CD4-positive, alpha-beta T cell (primary cell): ENCODE measurements at regions not wholly inside any gene's neighbourhood (a gene's known extent, or its start where the extent isn't known, plus 50 kb on each side); places are given as distances from the start of the nearest gene placed in this dataset.

Experiments used
- ATAC-seq: fragments of 200-7000 bp; cut with Tn5 transposase; one replicate; pipeline ENCODE4 v1.10.0; 2022; ENCODE audit warnings: mild to moderate bottlenecking; ENCODE audit not compliant: poor library complexity
- CTCF ChIA-PET: fragments of 350-600 bp; sonication (Branson Sonifier 250); formaldehyde crosslinking; loops from one replicate; lab custom pipeline; 2021; ENCODE audit warnings: antibody characterized with exemption, inconsistent platforms; lab: Charles Lee
- POLR2A ChIA-PET: fragments of 350-600 bp; sonication (Branson Sonifier 250); formaldehyde crosslinking; loops from one replicate; lab custom pipeline; 2021; ENCODE audit warnings: antibody characterized with exemption, inconsistent platforms; lab: Charles Lee
- DNase-seq, 14 experiments: peaks; one replicate each; pipeline ENCODE4 v3.0.0-alpha.2; 2013 to 2020; ENCODE audit warnings: mixed read lengths in 2 of 14
- H3K27ac ChIP-seq, 2 donors: one replicate each; pipeline versions ENCODE4 v1.5.1 to v1.7.0; 2013; ENCODE audit warnings: low read length in 2 of 2, low read depth in 1 of 2, mild to moderate bottlenecking in 1 of 2
- H3K27me3 ChIP-seq, 2 experiments: 1 replicate in 1 of 2; 2 replicates in 1 of 2; pipeline versions ENCODE4 v1.6.1 to v1.7.0; 2013; ENCODE audit warnings: low read length in 2 of 2, control low read depth in 1 of 2, mild to moderate bottlenecking in 1 of 2, moderate library complexity in 1 of 2; ENCODE audit not compliant: insufficient read depth in 2 of 2, control insufficient read depth in 1 of 2
- H3K36me3 ChIP-seq: one replicate; pipeline ENCODE4 v1.6.1; 2013; ENCODE audit warnings: low read length, control low read depth; ENCODE audit not compliant: insufficient read depth
- H3K4me1 ChIP-seq: one replicate; pipeline ENCODE4 v1.6.1; 2013; ENCODE audit warnings: low read length, control low read depth; ENCODE audit not compliant: insufficient read depth
- H3K4me3 ChIP-seq: one replicate; pipeline ENCODE4 v1.5.1; 2013; ENCODE audit warnings: mild to moderate bottlenecking, low read length, moderate library complexity
- H3K9me3 ChIP-seq, 2 experiments: 1 replicate in 1 of 2; 2 replicates in 1 of 2; pipeline versions ENCODE4 v1.6.1 to v1.7.0; 2013; ENCODE audit warnings: low read length in 2 of 2, mild to moderate bottlenecking in 2 of 2, control low read depth in 1 of 2, moderate library complexity in 1 of 2; ENCODE audit not compliant: control insufficient read depth in 1 of 2, insufficient read depth in 1 of 2
- H3K27ac Mint-ChIP-seq: one replicate; pipeline ENCODE4 v1.8.0; 2020; ENCODE audit warnings: mixed read lengths
- H3K27me3 Mint-ChIP-seq: one replicate; pipeline ENCODE4 v1.8.0; 2021; ENCODE audit warnings: mixed read lengths
- H3K36me3 Mint-ChIP-seq: one replicate; pipeline ENCODE4 v1.8.0; 2021; ENCODE audit warnings: low read depth, mixed read lengths
- H3K4me1 Mint-ChIP-seq: one replicate; pipeline ENCODE4 v1.8.0; 2021; ENCODE audit warnings: low read depth, mixed read lengths
- H3K4me3 Mint-ChIP-seq: one replicate; pipeline ENCODE4 v1.8.0; 2020; ENCODE audit warnings: mild to moderate bottlenecking, mixed read lengths
- H3K9me3 Mint-ChIP-seq: one replicate; pipeline ENCODE4 v1.8.0; 2020; ENCODE audit warnings: mixed read lengths
- CTCF ChIP-seq: fragments of 200-600 bp; IDR thresholded peaks from one replicate; pipeline ENCODE4 v1.8.0; 2022; ENCODE audit warnings: antibody characterized with exemption, mild to moderate bottlenecking
- intact Hi-C, 2 experiments: fragments of 100-400 bp; cut with DNase I in 1 of 2; cut with micrococcal nuclease in 1 of 2; formaldehyde crosslinking; loops; one replicate each; pipeline versions ENCODE4 v1.15.1 to v1.9.0; 2023 to 2025; cut with DNase I, micrococcal nuclease

DNA sequence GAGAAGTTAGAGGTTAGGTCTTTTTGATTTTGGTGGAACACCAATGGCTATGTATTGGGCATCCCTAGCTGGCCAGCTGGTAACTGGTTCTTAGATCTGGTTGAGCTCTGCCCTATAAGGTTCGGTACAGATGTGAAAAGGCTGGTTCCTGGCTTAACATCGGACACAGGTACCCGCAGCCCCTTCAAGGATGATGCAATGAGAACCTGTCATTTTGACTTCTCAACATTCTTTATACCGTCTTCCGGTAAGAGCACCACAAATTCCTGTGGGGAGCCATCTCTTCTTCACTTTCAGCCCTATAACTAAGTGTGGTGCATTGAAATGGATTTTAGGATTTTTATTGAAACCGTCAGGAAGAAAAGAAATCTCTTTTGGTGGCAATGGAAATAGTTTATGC lies 222.8 kb downstream of the ADAMTS9 start:
- no peaks in the 10 kb centered on the region for H3K27me3 ChIP-seq
- POLR2A ChIA-PET: interaction anchor here (0.6 kb wide), 1 partner anchor 27 kb away, joined by 3 read pairs; no protein-coding TSS in a partner anchor
- no peaks in the 10 kb centered on the region for H3K36me3 ChIP-seq
- Mint-ChIP-seq H3K36me3 (no peaks in the 10 kb centered on the region), H3K4me3 (no peak overlapping the region), H3K27ac (no peak overlapping the region), H3K4me1 (no peaks in the 10 kb centered on the region), H3K9me3 (no peaks in the 10 kb centered on the region), H3K27me3 (peaks cover 38% of the 10 kb centered on the region)
- no peak overlapping the region for H3K27ac ChIP-seq
- H3K4me1 ChIP-seq: no peaks in the 10 kb centered on the region
- CTCF ChIA-PET: no interaction called here
- H3K9me3 ChIP-seq: no peaks in the 10 kb centered on the region
- no peak for TF ChIP-seq CTCF
- DNase-seq (no peak), ATAC-seq (no peak)
- intact Hi-C loops: no loop called here
- no peak overlapping the region for H3K4me3 ChIP-seq

DNA sequence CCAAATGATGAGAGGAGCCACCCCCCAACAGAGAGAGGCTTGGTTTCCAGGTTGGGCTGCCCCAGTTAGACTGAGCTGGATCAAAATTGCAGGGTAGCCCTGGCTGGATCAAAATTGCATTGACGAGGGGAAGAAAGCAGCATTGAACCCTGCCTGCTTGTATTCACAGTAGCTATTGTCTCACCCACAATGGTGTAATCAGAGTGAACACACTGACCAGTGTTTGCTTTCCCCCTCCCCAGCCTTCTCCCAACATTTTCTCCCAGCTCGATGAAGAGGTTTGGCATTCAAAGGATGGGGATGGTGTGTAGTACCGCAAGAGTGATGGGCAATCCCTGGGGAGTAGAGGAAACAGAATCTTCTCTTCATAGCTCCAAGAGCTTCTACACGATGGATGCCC lies 223.8 kb downstream of the ADAMTS9 start:
- CTCF ChIA-PET: no interaction called here
- POLR2A ChIA-PET: no interaction called here
- Histone ChIP-seq H3K9me3 (no peaks in the 10 kb centered on the region), H3K36me3 (no peaks in the 10 kb centered on the region), H3K27ac (no peak overlapping the region), H3K27me3 (no peaks in the 10 kb centered on the region), H3K4me1 (no peaks in the 10 kb centered on the region), H3K4me3 (no peak overlapping the region)
- Mint-ChIP-seq H3K36me3 (no peaks in the 10 kb centered on the region), H3K4me3 (no peak overlapping the region), H3K27ac (no peak overlapping the region), H3K27me3 (peaks cover 31% of the 10 kb centered on the region), H3K9me3 (no peaks in the 10 kb centered on the region), H3K4me1 (no peaks in the 10 kb centered on the region)
- intact Hi-C loops: no loop called here
- TF ChIP-seq CTCF: no peak
- DNase-seq: no peak
- ATAC-seq: no peak

- Histone ChIP-seq H3K9me3 (no peaks in the 10 kb centered on the region), H3K4me1 (no peaks in the 10 kb centered on the region), H3K27ac (no peak overlapping the region), H3K36me3 (no peaks in the 10 kb centered on the region), H3K4me3 (no peak overlapping the region), H3K27me3 (no peaks in the 10 kb centered on the region)
- Mint-ChIP-seq H3K36me3 (no peaks in the 10 kb centered on the region), H3K4me1 (no peaks in the 10 kb centered on the region), H3K4me3 (no peak overlapping the region), H3K9me3 (no peaks in the 10 kb centered on the region), H3K27ac (no peak overlapping the region), H3K27me3 (peaks cover 24% of the 10 kb centered on the region)
- CTCF ChIA-PET: no interaction called here
- intact Hi-C loops: no loop called here
- ATAC-seq: no peak
- POLR2A ChIA-PET: no interaction called here
- no peak for DNase-seq
- TF ChIP-seq CTCF: no peak
Measured at GRCh38 chr3:64462203-64462602, 225.6 kb downstream of the ADAMTS9 start.
